ENCODE measurements at regions not wholly inside any gene's neighbourhood (a gene's known extent, or its start where the extent isn't known, plus 50 kb on each side); places are given as distances from the start of the nearest gene placed in this dataset.

DNA sequence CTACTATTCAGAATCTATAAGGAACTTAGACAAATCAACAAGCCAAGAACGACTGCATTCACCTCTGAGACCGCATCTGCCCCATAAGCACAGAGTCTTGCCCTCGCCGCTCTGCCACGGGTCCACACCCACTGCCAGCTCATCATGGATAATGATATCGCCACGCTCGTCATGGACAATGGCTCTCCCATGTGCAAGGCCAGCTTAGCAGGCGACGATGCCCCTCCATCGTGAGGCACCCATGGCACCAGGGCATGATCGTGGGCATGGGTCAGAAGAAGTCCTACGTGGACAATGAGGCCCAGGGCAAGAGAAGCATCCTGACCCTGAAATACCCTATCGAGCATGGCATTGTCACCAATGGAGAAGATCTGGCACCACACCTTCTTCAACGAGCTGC is 92.1 kb upstream of the FXR1 start:
- TF ChIP-seq, protein P1, sequence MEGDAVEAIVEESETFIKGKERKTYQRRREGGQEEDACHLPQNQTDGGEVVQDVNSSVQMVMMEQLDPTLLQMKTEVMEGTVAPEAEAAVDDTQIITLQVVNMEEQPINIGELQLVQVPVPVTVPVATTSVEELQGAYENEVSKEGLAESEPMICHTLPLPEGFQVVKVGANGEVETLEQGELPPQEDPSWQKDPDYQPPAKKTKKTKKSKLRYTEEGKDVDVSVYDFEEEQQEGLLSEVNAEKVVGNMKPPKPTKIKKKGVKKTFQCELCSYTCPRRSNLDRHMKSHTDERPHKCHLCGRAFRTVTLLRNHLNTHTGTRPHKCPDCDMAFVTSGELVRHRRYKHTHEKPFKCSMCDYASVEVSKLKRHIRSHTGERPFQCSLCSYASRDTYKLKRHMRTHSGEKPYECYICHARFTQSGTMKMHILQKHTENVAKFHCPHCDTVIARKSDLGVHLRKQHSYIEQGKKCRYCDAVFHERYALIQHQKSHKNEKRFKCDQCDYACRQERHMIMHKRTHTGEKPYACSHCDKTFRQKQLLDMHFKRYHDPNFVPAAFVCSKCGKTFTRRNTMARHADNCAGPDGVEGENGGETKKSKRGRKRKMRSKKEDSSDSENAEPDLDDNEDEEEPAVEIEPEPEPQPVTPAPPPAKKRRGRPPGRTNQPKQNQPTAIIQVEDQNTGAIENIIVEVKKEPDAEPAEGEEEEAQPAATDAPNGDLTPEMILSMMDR (IDR thresholded peaks at IDR 0.05; ENCODE audit: insufficient read depth, low read depth, low read length), result no peak
- Histone ChIP-seq H3K4me3 (ENCODE audit: low read depth, low read length) (no peak overlapping the region), H3K27me3 (ENCODE audit: control insufficient read depth, insufficient read depth, low read length) (no peaks in the 10 kb centered on the region), H3K36me3 (ENCODE audit: control insufficient read depth, insufficient read depth, low read length) (no peaks in the 10 kb centered on the region)
- CTCF ChIA-PET, result no interaction called here
- POLR2A ChIA-PET, result no interaction called here
- DNase-seq (ENCODE audit: low read depth), result no peak

DNA sequence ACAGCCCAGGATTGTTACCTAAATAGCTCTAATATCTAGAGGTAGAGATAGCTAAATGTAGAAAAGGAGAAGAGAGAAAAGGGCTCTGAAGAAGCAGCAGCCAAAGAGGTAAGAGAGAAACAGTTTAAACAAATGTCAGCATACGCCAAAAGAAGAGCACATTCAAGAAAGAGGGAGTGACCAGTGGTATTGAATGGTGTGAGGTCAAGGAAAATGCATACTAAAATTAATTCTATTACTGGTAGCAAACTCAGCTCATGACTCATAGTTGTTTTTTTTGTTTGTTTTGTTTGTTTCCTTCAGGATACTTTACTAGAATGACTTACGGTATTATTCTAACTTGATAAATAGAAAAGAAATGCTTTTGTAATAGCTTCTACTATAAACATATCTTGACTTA is 86.5 kb upstream of the FXR1 start:
- Histone ChIP-seq H3K4me3 (ENCODE audit: low read depth, low read length) (no peak overlapping the region), H3K27me3 (ENCODE audit: control insufficient read depth, insufficient read depth, low read length) (no peaks in the 10 kb centered on the region), H3K36me3 (ENCODE audit: control insufficient read depth, insufficient read depth, low read length) (no peaks in the 10 kb centered on the region)
- CTCF ChIA-PET, result interaction anchor here (1.2 kb wide), 1 partner anchor 28 kb away, joined by 3 read pairs; no protein-coding TSS in a partner anchor
- TF ChIP-seq, protein P1 (IDR thresholded peaks at IDR 0.05; ENCODE audit: insufficient read depth, low read depth, low read length), result no peak
- DNase-seq (ENCODE audit: low read depth), result no peak
- POLR2A ChIA-PET, result no interaction called here

DNA sequence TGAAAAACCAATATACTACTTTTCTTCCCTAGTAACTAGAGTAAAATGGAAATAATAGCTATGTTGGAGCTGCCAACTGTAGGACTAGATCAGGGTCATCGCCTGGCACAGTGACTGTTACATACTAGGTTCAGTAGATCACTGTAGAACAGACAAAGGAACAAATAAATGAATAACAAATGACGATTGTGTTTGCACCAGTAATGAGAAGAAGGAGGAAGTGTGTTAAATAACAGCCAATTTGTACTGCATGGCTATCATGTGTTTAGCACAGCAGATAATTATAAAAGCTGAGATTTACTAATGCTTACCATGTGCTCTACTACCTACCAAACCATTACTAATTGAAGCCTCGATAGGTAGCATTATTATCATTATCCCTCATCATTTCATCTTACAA is 85.3 kb upstream of the FXR1 start:
- ChIA-PET POLR2A (no interaction called here), CTCF (no interaction called here)
- H3K4me3 ChIP-seq (ENCODE audit: low read depth, low read length), result no peak overlapping the region
- TF ChIP-seq, protein P1 (IDR thresholded peaks at IDR 0.05; ENCODE audit: insufficient read depth, low read depth, low read length), result no peak
- no peaks in the 10 kb centered on the region for H3K27me3 ChIP-seq (ENCODE audit: control insufficient read depth, insufficient read depth, low read length)
- H3K36me3 ChIP-seq (ENCODE audit: control insufficient read depth, insufficient read depth, low read length), result no peaks in the 10 kb centered on the region
- DNase-seq (ENCODE audit: low read depth), result no peak

DNA sequence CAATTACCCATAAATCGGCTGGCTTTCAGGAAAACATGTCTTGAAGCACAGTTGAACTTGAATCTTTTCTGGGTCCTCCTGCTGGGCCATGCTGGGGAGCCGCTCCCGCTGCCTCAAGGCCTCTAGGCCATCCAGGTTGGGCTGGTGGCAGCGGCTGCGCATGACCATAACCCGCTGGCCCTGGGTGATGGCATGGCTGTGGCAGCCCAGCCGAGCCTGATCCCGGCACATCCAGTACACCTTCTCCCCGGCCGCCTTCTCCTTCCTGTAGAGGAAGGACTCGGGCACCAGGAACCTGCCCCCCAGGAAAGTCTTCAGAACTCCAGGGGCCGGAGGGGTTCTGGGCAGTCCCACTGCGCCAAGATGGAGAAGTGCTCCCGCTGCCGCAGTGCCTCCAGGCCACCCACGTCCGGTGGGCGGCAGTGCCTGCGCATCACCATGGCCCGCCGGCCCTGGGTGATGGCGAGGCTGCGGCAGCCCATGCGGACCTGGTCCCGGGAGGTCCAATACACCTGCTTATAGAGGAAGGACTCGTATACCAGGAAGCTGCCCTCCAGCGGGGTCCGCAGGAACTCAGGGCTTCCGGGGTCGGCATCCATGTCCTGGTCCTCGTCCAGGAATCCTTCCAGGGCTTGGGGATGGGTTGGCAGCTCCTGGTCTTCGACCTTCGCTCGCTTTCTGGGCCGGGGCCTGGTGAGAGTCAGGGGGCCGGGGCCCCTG is 84.3 kb upstream of the FXR1 start:
- H3K36me3 ChIP-seq (ENCODE audit: control insufficient read depth, insufficient read depth, low read length), result no peaks in the 10 kb centered on the region
- H3K27me3 ChIP-seq (ENCODE audit: control insufficient read depth, insufficient read depth, low read length), result no peaks in the 10 kb centered on the region
- no peak overlapping the region for H3K4me3 ChIP-seq (ENCODE audit: low read depth, low read length)
- POLR2A ChIA-PET, result no interaction called here
- CTCF ChIA-PET, result no interaction called here
- TF ChIP-seq, protein P1 (IDR thresholded peaks at IDR 0.05; ENCODE audit: insufficient read depth, low read depth, low read length), result no peak
- DNase-seq (ENCODE audit: low read depth), result no peak

DNA sequence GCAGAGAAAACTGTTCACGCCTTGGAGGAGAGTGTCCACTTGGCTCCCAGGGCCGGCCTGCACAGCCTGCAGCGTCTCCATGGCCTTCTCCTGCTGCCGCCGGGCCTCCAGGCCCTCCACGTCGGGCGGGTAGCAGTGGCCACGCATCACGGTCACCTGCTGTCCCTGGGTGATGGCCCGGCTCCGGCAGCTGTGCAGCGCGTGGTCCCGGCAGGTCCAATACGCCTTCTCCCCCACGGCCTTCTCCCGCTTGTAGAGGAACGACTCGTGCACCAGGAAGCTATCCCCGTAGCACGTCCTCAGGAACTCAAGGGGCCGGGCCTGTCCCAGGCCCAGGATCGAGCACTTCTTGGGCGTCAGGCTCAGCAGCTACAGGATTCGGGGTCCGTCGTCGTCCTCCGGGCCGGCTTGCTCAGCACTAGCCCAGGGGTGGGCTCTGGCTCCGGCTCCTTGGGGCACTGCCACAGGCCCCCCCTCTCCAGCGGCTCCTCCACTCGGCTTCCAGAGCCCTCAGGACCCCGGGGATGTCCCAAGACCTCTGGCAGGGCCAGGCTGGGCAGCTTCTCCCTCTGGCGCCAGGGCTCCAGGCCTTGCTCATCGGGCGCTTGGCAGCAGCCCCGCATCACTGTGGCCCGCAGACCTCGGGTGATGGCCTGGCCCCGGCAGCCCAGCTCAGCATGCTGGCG is 83.6 kb upstream of the FXR1 start:
- TF ChIP-seq, protein P1 (IDR thresholded peaks at IDR 0.05; ENCODE audit: insufficient read depth, low read depth, low read length), result no peak
- Histone ChIP-seq H3K27me3 (ENCODE audit: control insufficient read depth, insufficient read depth, low read length) (no peaks in the 10 kb centered on the region), H3K36me3 (ENCODE audit: control insufficient read depth, insufficient read depth, low read length) (no peaks in the 10 kb centered on the region), H3K4me3 (ENCODE audit: low read depth, low read length) (no peak overlapping the region)
- no peak for DNase-seq (ENCODE audit: low read depth)
- CTCF ChIA-PET, result no interaction called here
- POLR2A ChIA-PET, result no interaction called here

Data from BJ (cell line).